Breast epithelium (tissue), 4 donors: ENCODE measurements at regions not wholly inside any gene's neighbourhood (a gene's known extent, or its start where the extent isn't known, plus 50 kb on each side); places are given as distances from the start of the nearest gene placed in this dataset.
"Not testable (repeated sequence)": the region's sequence is repeated elsewhere in the genome, so short reads cannot be mapped to it uniquely, and the experiment has no call there.

Source experiments
- DNase-seq, 2 donors: peaks; one replicate each; pipeline ENCODE4 v3.0.0-alpha.2; 2019; ENCODE audit warnings: low spot score in 2 of 2
- H3K27ac ChIP-seq, 2 donors: fragments of 200-600 bp; sonication (generic) in 1 of 2; one replicate each; pipeline ENCODE4 v1.5.1; 2016 to 2019; ENCODE audit warnings: mild to moderate bottlenecking in 1 of 2
- H3K27me3 ChIP-seq, 2 donors: fragments of 200-600 bp; sonication (generic) in 1 of 2; one replicate each; pipeline versions ENCODE4 v1.5.1 to v1.6.0; 2017 to 2019; ENCODE audit warnings: control low read depth in 1 of 2, mild to moderate bottlenecking in 1 of 2
- H3K36me3 ChIP-seq: fragments of 200-600 bp; one replicate; pipeline ENCODE4 v1.5.1; 2019
- H3K4me1 ChIP-seq, 2 donors: fragments of 200-600 bp; sonication (generic); one replicate each; pipeline ENCODE4 v1.5.1; 2016 to 2019; ENCODE audit warnings: control low read depth in 1 of 2
- H3K4me3 ChIP-seq, 3 donors: fragments of 200-600 bp; sonication (generic); 1 replicate in 2 of 3; 2 replicates in 1 of 3; pipeline ENCODE4 v1.5.1; 2016 to 2019; ENCODE audit warnings: mild to moderate bottlenecking in 3 of 3, moderate library complexity in 2 of 3
- H3K9me3 ChIP-seq, 2 donors: fragments of 200-600 bp; sonication (generic) in 1 of 2; one replicate each; pipeline ENCODE4 v1.5.1; 2016 to 2019; ENCODE audit warnings: control low read depth in 1 of 2
- POLR2A ChIP-seq: fragments of 450-650 bp; IDR thresholded peaks from one replicate; pipeline ENCODE4 v1.6.1; 2016; ENCODE audit warnings: antibody characterized with exemption, mild to moderate bottlenecking, moderate library complexity
- POLR2AphosphoS5 ChIP-seq, 3 donors: sonication (generic); formaldehyde crosslinking; IDR thresholded peaks; one replicate each; pipeline ENCODE4 v1.6.1; 2017; ENCODE audit warnings: antibody characterized with exemption in 3 of 3
- intact Hi-C: fragments of 100-400 bp; cut with DNase I; formaldehyde crosslinking; loops from one replicate; pipeline ENCODE4 v1.15.1; 2023; ENCODE audit warnings: low total_unique reads
- TF ChIP-seq, protein P1 (sequence below), 3 donors: fragments of 450-650 bp; IDR thresholded peaks; one replicate each; pipeline ENCODE4 v1.5.1; 2016 to 2017; ENCODE audit warnings: antibody characterized with exemption in 3 of 3, mild to moderate bottlenecking in 3 of 3, moderate library complexity in 3 of 3

DNA sequence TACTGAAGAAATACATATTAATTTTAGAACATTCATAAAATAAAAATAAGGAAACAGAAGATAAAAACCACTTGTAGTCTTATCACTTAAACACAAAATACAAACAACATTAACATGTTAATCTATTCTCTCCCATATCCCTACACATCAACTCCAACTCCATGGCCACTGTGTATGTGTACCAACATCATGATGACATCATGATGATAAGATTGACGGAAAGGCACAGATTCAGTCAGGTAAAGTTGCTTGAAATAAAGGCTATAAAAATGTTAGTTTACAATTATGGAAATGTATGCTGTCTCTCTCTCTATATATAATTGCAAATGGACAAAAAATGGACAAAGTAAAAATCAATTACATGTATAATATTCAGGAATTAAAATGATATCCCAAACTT lies 388.5 kb upstream of the UBE2E3 start:
- no peaks in the 10 kb centered on the region for H3K27me3 ChIP-seq
- no peak for DNase-seq
- H3K36me3 ChIP-seq, result no peaks in the 10 kb centered on the region
- H3K4me1 ChIP-seq, result no peaks in the 10 kb centered on the region
- H3K4me3 ChIP-seq, result no peak overlapping the region
- TF ChIP-seq POLR2A (no peak), POLR2AphosphoS5 (IDR thresholded peaks at IDR 0.05) (no peak)
- TF ChIP-seq, protein P1, sequence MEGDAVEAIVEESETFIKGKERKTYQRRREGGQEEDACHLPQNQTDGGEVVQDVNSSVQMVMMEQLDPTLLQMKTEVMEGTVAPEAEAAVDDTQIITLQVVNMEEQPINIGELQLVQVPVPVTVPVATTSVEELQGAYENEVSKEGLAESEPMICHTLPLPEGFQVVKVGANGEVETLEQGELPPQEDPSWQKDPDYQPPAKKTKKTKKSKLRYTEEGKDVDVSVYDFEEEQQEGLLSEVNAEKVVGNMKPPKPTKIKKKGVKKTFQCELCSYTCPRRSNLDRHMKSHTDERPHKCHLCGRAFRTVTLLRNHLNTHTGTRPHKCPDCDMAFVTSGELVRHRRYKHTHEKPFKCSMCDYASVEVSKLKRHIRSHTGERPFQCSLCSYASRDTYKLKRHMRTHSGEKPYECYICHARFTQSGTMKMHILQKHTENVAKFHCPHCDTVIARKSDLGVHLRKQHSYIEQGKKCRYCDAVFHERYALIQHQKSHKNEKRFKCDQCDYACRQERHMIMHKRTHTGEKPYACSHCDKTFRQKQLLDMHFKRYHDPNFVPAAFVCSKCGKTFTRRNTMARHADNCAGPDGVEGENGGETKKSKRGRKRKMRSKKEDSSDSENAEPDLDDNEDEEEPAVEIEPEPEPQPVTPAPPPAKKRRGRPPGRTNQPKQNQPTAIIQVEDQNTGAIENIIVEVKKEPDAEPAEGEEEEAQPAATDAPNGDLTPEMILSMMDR (IDR thresholded peaks at IDR 0.05), result no peak
- H3K27ac ChIP-seq, result no peak overlapping the region
- intact Hi-C loops, result no loop called here
- H3K9me3 ChIP-seq, result no peaks in the 10 kb centered on the region

DNA sequence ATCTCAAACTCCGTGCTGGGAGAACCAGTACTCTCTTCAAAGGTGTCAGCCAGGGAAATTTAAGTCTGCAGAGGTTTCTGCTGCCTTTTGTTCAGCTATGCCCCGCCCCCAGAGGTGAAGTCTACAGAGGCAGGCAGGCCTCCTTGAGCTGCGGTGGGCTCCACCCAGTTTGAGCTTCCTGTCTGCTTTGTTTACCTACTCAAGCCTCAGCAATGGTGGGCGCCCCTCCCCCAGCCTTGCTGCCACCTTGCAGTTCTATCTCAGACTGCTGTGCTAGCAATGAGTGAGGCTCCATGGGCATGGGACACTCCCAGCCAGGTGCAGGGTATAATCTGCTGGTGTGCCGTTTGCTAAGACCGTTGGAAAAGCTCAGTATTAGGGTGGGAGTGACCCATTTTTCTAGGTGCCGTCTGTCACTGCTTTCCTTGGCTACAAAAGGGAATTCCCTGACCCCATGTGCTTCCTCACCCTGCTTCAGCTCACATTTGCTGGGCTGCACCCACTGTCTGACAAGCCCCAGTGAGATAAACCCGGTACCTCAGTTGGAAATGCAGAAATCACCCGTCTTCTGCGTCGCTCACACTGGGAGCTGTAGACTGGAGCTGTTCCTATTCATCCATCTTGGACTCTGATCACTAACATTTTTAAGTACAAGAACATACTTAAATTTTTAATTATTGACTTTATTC lies 389.2 kb upstream of the UBE2E3 start:
- intact Hi-C loops, H3K36me3 ChIP-seq, H3K27me3 ChIP-seq, H3K4me1 ChIP-seq, H3K27ac ChIP-seq, H3K4me3 ChIP-seq, H3K9me3 ChIP-seq: not testable (repeated sequence)
- DNase-seq, result peak in 1 of 2 donors; percentile 48

DNA sequence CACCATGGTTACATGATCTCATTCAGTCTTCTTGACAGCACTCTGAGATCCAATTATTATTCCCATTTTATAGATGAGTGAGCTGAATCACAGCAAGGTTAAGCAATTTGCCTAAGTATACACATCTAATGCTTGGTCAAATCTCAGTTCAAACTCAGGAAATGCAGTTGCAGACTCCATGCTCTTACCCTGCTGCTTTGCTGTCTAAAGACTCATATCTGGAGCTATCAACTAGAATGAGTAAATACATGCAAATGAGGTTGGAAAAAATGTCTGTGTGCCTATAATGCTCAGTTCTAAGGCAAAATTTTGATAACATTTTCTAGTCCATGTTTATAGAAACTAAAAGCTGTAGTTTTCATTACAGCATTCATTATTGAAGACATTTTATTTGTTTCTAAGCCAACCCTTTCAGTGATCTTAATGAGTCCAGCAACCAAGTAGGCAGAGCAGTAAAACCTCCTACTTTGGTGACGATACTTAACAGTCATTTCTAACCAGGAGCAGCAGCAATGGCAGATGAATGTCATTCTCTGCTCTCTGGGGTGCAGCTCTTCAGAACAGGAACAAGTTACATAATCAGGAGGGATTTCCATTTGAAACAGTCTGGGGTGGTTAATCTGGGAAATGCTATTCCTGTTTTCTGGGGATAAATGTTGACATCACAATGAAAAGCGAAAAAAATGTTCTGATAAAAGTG lies 396.8 kb upstream of the UBE2E3 start:
- TF ChIP-seq, protein P1 (IDR thresholded peaks at IDR 0.05), result no peak
- TF ChIP-seq POLR2A (no peak), POLR2AphosphoS5 (IDR thresholded peaks at IDR 0.05) (no peak)
- intact Hi-C loops, result loop anchor here (2.0 kb wide), 1 partner anchor 59 kb away; no protein-coding TSS in a partner anchor
- no peak overlapping the region for H3K27ac ChIP-seq
- H3K4me3 ChIP-seq, result no peak overlapping the region
- no peaks in the 10 kb centered on the region for H3K9me3 ChIP-seq
- no peak for DNase-seq
- no peaks in the 10 kb centered on the region for H3K4me1 ChIP-seq
- no peaks in the 10 kb centered on the region for H3K27me3 ChIP-seq
- no peaks in the 10 kb centered on the region for H3K36me3 ChIP-seq

DNA sequence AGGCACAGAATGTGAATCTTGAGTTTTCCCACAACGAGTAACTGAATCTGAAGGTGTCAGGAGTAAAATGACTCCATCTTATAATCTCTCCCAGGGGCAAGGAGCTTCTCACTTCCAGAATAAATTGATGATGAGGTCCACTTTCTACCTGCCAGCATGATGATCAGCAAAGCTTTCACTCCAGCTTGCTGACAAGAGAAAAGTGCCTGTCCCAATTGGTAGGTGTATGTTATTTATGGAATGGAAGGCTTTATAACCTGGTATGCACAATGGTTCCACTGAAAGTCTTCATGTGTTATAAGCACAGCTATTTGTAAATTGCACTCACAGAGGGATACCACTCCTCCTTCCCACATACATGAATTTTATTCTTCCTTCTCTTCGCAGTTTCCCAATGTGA lies 401.0 kb upstream of the UBE2E3 start:
- intact Hi-C loops, result no loop called here
- TF ChIP-seq POLR2A (no peak), POLR2AphosphoS5 (IDR thresholded peaks at IDR 0.05) (no peak)
- TF ChIP-seq, protein P1 (IDR thresholded peaks at IDR 0.05), result no peak
- DNase-seq, result no peak
- no peaks in the 10 kb centered on the region for H3K27me3 ChIP-seq
- H3K9me3 ChIP-seq, result no peaks in the 10 kb centered on the region
- no peak overlapping the region for H3K27ac ChIP-seq
- no peak overlapping the region for H3K4me3 ChIP-seq
- H3K36me3 ChIP-seq, result no peaks in the 10 kb centered on the region
- H3K4me1 ChIP-seq, result no peaks in the 10 kb centered on the region

DNA sequence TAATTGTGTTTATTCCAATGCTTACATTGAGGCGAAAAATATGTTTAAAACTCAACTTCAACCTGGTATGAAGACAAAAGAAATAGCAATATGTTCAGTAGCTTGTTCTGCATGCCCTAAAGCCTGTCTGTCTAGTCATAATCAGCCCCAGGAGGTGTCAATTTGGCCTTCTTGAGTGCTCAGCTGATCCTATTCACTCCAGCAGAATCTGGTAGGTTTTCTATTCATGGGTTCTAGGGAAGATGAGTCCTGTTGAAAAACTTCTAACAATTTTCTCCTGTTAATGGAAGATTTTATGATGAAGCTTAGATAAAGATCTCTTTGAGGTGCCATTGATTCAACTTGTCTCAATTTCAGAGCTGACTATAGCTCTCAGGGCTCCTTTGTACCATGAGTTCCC lies 402.0 kb upstream of the UBE2E3 start:
- TF ChIP-seq POLR2A (no peak), POLR2AphosphoS5 (IDR thresholded peaks at IDR 0.05) (no peak)
- TF ChIP-seq, protein P1 (IDR thresholded peaks at IDR 0.05), result no peak
- intact Hi-C loops, result no loop called here

More for the DNA sequence above, 402.0 kb upstream of the UBE2E3 start:
- Histone ChIP-seq H3K9me3 (no peaks in the 10 kb centered on the region), H3K27ac (no peak overlapping the region), H3K27me3 (no peaks in the 10 kb centered on the region), H3K4me3 (no peak overlapping the region), H3K36me3 (no peaks in the 10 kb centered on the region), H3K4me1 (no peaks in the 10 kb centered on the region)
- DNase-seq, result no peak
